SK-N-SH treated with all-trans-retinoic acid at 6 μM for 48 hours (cell line): ENCODE measurements at regions not wholly inside any gene's neighbourhood (a gene's known extent, or its start where the extent isn't known, plus 50 kb on each side); places are given as distances from the start of the nearest gene placed in this dataset.

Experiments
- ATAC-seq: fragments of 200-7000 bp; cut with Tn5 transposase; 3 replicates; pipeline ENCODE4 v1.9.1; 2020; ENCODE audit warnings: mild to moderate bottlenecking, moderate library complexity
- BACH2 ChIP-seq: fragments of 250-450 bp; sonication (Bioruptor Pico); IDR thresholded peaks from 2 replicates; pipeline ENCODE4 v1.9.0; 2021; ENCODE audit warnings: mild to moderate bottlenecking, borderline replicate concordance
- ESRRG ChIP-seq: fragments of 250-450 bp; sonication (Bioruptor Pico); IDR thresholded peaks from 2 replicates; pipeline ENCODE4 v1.6.1; 2021; ENCODE audit warnings: mild to moderate bottlenecking
- GLIS3 ChIP-seq: fragments of 250-450 bp; sonication (Bioruptor Pico); IDR thresholded peaks from 2 replicates; pipeline ENCODE4 v1.5.0; 2020; ENCODE audit warnings: mild to moderate bottlenecking, moderate library complexity
- ISL1 ChIP-seq: fragments of 250-450 bp; sonication (Bioruptor Pico); IDR thresholded peaks from 2 replicates; pipeline ENCODE4 v2.1.2; 2022; ENCODE audit warnings: mild to moderate bottlenecking, moderate library complexity
- OSR1 ChIP-seq: fragments of 250-450 bp; sonication (Bioruptor Pico); IDR thresholded peaks from 2 replicates; pipeline ENCODE4 v1.8.0; 2022; ENCODE audit warnings: moderate library complexity, mild to moderate bottlenecking, inconsistent platforms
- PPARA ChIP-seq: fragments of 250-450 bp; sonication (Bioruptor Pico); IDR thresholded peaks from 2 replicates; pipeline ENCODE4 v1.5.0; 2020; ENCODE audit warnings: mild to moderate bottlenecking, borderline replicate concordance
- RARB ChIP-seq: fragments of 250-450 bp; sonication (Bioruptor Pico); IDR thresholded peaks from 2 replicates; pipeline ENCODE4 v1.8.0; 2021; ENCODE audit warnings: mild to moderate bottlenecking, moderate library complexity
- SNAI2 ChIP-seq: fragments of 250-450 bp; sonication (Bioruptor Pico); IDR thresholded peaks from 2 replicates; pipeline ENCODE4 v1.5.0; 2020; ENCODE audit warnings: mild to moderate bottlenecking, moderate library complexity
- TCF4 ChIP-seq: fragments of 250-450 bp; sonication (Bioruptor Pico); IDR thresholded peaks from 2 replicates; pipeline ENCODE4 v1.8.0; 2021; ENCODE audit warnings: mild to moderate bottlenecking, moderate library complexity, borderline replicate concordance
- TOX ChIP-seq: fragments of 250-450 bp; sonication (Bioruptor Pico); IDR thresholded peaks from 2 replicates; pipeline ENCODE4 v1.8.0; 2021; ENCODE audit warnings: mild to moderate bottlenecking, moderate library complexity, borderline replicate concordance
- ZFP3 ChIP-seq: fragments of 250-450 bp; sonication (Bioruptor Pico); IDR thresholded peaks from 2 replicates; pipeline ENCODE4 v1.5.0; 2020; ENCODE audit warnings: mild to moderate bottlenecking, moderate library complexity
- ZFP30 ChIP-seq: fragments of 450-650 bp; formaldehyde crosslinking; IDR thresholded peaks from 2 replicates; pipeline ENCODE4 v1.5.0; 2022; ENCODE audit warnings: mild to moderate bottlenecking, moderate library complexity
- ZNF565 ChIP-seq: fragments of 450-650 bp; formaldehyde crosslinking; conservative IDR thresholded peaks from 2 replicates; pipeline ENCODE4 v1.5.0; 2020; ENCODE audit warnings: low read depth, mild to moderate bottlenecking, moderate library complexity
- ZNF70 ChIP-seq: fragments of 450-650 bp; formaldehyde crosslinking; IDR thresholded peaks from 2 replicates; pipeline ENCODE4 v1.5.0; 2020; ENCODE audit warnings: mild to moderate bottlenecking, moderate library complexity
- ZNF8 ChIP-seq: fragments of 450-650 bp; formaldehyde crosslinking; IDR thresholded peaks from 2 replicates; pipeline ENCODE4 v1.5.0; 2020; ENCODE audit warnings: mild to moderate bottlenecking, moderate library complexity
- TF ChIP-seq, protein P1 (sequence below): fragments of 250-450 bp; sonication (Bioruptor Pico); IDR thresholded peaks from 2 replicates; pipeline ENCODE4 v1.8.0; 2021; ENCODE audit warnings: low read depth, mild to moderate bottlenecking, moderate library complexity, borderline replicate concordance
- TF ChIP-seq, protein P2 (sequence below): fragments of 250-450 bp; sonication (Bioruptor Pico); IDR thresholded peaks from 2 replicates; pipeline ENCODE4 v1.5.1; 2020; ENCODE audit warnings: low read depth, mild to moderate bottlenecking, moderate library complexity
- TF ChIP-seq, protein P3 (sequence below): fragments of 250-450 bp; sonication (Bioruptor Pico); IDR thresholded peaks from 2 replicates; pipeline ENCODE4 v1.5.1; 2021; ENCODE audit warnings: mild to moderate bottlenecking, moderate library complexity
- TF ChIP-seq, protein P4 (sequence below): fragments of 250-450 bp; sonication (Bioruptor Pico); IDR thresholded peaks from 2 replicates; pipeline ENCODE4 v1.5.0; 2020; ENCODE audit warnings: mild to moderate bottlenecking, moderate library complexity
- TF ChIP-seq, protein P5 (sequence below): fragments of 250-450 bp; sonication (Bioruptor Pico); IDR thresholded peaks from 2 replicates; pipeline ENCODE4 v1.8.0; 2020; ENCODE audit warnings: mild to moderate bottlenecking, moderate library complexity, borderline replicate concordance

DNA sequence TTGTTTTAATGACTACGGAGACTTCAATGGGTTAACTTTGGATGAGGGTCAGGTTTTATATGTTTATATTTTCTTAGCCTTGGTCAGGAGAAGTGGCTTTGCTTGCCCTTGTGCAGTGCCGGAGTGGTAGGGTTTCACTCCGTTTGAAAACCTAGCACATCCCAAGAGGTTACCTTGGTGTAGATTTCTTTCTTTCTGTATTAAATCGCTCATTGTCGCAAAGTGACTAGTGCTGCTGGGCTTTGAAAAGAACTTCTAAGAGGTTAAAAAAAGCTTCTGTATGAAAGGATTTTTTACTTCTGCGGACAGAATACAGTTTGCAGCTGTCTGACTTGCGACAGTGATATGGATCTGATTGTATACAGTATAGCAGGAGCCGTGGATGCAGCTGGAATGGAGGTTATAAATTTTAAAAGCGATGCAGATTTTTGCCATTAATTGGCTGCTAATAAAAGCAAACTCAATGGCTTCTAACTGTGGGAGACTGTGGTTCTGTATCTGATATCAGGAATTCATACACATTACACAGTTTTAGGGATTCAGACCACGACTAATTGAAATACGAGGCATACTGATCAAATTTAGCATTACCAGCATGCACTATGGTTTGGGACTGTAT lies 340.9 kb upstream of the PITX2 start:
- ATAC-seq, result no peak
- TF ChIP-seq, protein P1, sequence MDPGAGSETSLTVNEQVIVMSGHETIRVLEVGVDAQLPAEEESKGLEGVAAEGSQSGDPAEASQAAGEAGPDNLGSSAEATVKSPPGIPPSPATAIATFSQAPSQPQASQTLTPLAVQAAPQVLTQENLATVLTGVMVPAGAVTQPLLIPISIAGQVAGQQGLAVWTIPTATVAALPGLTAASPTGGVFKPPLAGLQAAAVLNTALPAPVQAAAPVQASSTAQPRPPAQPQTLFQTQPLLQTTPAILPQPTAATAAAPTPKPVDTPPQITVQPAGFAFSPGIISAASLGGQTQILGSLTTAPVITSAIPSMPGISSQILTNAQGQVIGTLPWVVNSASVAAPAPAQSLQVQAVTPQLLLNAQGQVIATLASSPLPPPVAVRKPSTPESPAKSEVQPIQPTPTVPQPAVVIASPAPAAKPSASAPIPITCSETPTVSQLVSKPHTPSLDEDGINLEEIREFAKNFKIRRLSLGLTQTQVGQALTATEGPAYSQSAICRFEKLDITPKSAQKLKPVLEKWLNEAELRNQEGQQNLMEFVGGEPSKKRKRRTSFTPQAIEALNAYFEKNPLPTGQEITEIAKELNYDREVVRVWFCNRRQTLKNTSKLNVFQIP, result no peak
- TF ChIP-seq SNAI2 (CRISPR knock-in tag), result no peak
- TF ChIP-seq RARB (CRISPR knock-in tag), result no peak
- no peak for TF ChIP-seq ZFP30 (CRISPR knock-in tag)
- TF ChIP-seq TOX, result no peak
- TF ChIP-seq ZNF70 (CRISPR knock-in tag), result no peak
- no peak for TF ChIP-seq ESRRG (CRISPR knock-in tag)

DNA sequence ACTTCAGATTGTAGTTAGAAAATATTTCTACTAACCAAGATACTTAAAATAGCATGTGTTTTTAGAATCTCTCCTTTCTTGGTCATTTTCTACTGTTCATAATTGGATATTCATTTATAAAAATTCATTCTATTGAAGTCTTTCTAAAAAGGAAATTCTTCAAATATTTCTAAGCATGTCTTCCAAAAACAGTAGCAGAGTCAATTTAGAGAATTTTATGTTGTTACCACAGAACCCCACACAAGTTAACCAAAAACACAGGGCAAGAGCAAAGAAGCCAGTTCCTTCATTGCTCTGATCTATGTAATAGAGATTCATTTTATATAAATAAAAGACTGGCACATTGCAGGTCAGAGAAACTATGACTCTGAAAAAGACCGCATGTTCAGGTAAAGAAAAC lies 345.1 kb upstream of the PITX2 start:
- no peak for ATAC-seq
- TF ChIP-seq GLIS3 (no peak), PPARA (CRISPR knock-in tag) (no peak), ZFP3 (CRISPR knock-in tag) (no peak), SNAI2 (CRISPR knock-in tag) (no peak), RARB (CRISPR knock-in tag) (no peak), ESRRG (CRISPR knock-in tag) (no peak), OSR1 (CRISPR knock-in tag) (no peak), ZNF565 (no peak), TCF4 (no peak), TOX (no peak), BACH2 (CRISPR knock-in tag) (no peak), ZFP30 (CRISPR knock-in tag) (no peak), ZNF8 (no peak)
- TF ChIP-seq, protein P2, sequence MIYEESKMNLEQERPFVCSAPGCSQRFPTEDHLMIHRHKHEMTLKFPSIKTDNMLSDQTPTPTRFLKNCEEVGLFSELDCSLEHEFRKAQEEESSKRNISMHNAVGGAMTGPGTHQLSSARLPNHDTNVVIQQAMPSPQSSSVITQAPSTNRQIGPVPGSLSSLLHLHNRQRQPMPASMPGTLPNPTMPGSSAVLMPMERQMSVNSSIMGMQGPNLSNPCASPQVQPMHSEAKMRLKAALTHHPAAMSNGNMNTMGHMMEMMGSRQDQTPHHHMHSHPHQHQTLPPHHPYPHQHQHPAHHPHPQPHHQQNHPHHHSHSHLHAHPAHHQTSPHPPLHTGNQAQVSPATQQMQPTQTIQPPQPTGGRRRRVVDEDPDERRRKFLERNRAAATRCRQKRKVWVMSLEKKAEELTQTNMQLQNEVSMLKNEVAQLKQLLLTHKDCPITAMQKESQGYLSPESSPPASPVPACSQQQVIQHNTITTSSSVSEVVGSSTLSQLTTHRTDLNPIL (CRISPR knock-in tag), result no peak
- TF ChIP-seq, protein P3, sequence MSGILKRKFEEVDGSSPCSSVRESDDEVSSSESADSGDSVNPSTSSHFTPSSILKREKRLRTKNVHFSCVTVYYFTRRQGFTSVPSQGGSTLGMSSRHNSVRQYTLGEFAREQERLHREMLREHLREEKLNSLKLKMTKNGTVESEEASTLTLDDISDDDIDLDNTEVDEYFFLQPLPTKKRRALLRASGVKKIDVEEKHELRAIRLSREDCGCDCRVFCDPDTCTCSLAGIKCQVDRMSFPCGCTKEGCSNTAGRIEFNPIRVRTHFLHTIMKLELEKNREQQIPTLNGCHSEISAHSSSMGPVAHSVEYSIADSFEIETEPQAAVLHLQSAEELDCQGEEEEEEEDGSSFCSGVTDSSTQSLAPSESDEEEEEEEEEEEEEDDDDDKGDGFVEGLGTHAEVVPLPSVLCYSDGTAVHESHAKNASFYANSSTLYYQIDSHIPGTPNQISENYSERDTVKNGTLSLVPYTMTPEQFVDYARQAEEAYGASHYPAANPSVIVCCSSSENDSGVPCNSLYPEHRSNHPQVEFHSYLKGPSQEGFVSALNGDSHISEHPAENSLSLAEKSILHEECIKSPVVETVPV (CRISPR knock-in tag), result no peak
- TF ChIP-seq, protein P1, result no peak
- TF ChIP-seq, protein P4, sequence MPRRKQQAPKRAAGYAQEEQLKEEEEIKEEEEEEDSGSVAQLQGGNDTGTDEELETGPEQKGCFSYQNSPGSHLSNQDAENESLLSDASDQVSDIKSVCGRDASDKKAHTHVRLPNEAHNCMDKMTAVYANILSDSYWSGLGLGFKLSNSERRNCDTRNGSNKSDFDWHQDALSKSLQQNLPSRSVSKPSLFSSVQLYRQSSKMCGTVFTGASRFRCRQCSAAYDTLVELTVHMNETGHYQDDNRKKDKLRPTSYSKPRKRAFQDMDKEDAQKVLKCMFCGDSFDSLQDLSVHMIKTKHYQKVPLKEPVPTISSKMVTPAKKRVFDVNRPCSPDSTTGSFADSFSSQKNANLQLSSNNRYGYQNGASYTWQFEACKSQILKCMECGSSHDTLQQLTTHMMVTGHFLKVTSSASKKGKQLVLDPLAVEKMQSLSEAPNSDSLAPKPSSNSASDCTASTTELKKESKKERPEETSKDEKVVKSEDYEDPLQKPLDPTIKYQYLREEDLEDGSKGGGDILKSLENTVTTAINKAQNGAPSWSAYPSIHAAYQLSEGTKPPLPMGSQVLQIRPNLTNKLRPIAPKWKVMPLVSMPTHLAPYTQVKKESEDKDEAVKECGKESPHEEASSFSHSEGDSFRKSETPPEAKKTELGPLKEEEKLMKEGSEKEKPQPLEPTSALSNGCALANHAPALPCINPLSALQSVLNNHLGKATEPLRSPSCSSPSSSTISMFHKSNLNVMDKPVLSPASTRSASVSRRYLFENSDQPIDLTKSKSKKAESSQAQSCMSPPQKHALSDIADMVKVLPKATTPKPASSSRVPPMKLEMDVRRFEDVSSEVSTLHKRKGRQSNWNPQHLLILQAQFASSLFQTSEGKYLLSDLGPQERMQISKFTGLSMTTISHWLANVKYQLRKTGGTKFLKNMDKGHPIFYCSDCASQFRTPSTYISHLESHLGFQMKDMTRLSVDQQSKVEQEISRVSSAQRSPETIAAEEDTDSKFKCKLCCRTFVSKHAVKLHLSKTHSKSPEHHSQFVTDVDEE (CRISPR knock-in tag), result no peak
- TF ChIP-seq, protein P5, sequence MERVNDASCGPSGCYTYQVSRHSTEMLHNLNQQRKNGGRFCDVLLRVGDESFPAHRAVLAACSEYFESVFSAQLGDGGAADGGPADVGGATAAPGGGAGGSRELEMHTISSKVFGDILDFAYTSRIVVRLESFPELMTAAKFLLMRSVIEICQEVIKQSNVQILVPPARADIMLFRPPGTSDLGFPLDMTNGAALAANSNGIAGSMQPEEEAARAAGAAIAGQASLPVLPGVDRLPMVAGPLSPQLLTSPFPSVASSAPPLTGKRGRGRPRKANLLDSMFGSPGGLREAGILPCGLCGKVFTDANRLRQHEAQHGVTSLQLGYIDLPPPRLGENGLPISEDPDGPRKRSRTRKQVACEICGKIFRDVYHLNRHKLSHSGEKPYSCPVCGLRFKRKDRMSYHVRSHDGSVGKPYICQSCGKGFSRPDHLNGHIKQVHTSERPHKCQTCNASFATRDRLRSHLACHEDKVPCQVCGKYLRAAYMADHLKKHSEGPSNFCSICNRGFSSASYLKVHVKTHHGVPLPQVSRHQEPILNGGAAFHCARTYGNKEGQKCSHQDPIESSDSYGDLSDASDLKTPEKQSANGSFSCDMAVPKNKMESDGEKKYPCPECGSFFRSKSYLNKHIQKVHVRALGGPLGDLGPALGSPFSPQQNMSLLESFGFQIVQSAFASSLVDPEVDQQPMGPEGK, result no peak

DNA sequence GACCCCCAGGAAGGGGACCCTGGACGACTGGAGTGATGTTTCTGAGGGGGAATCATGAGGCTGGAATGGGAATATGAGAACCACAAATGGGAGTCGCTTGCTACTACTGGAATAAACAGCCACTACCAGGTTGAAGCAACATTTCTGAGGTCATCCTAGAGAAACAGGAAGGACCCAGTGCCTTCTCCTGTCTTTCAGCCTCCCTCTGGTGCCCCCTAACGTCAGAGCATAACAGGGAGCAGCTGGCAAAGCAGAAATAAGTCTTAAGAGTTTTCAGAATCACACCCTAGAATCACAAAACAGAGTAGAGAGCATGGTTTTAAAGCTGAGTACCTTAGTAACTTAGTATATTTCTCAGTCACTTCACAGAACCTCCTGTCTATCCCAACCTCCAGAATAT lies 347.8 kb upstream of the PITX2 start:
- TF ChIP-seq ZFP3 (CRISPR knock-in tag) (no peak), ISL1 (no peak), ZNF565 (no peak), SNAI2 (CRISPR knock-in tag) (no peak)
- TF ChIP-seq, protein P2 (CRISPR knock-in tag), result no peak
- TF ChIP-seq, all 23 proteins: peak for 0
- ATAC-seq, result peak; percentile 59
